ENCODE measurements at regions not wholly inside any gene's neighbourhood (a gene's known extent, or its start where the extent isn't known, plus 50 kb on each side); places are given as distances from the start of the nearest gene placed in this dataset.
"Not testable (repeated sequence)": the region's sequence is repeated elsewhere in the genome, so short reads cannot be mapped to it uniquely, and the experiment has no call there.

DNA sequence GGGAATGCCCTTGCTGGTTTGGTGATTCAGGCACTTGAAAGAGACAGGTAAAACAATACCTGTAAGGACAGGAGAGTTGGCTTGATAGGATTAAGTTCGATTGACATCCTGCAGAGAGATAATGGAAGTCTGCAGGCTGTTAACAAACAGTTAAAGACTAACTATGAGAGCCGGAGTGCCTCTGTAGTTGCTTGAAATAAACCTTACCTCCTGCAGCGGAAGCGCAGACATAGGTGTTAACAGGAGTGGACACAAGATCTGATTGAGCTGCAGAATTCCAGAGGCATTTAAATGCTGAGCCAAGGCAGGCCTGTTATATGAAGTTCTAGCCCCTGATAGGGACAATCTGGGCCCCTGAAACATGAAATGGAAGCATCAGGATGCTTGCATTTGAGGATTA is 416.7 kb upstream of the MAOA start:
- no peak for DNase-seq

DNA sequence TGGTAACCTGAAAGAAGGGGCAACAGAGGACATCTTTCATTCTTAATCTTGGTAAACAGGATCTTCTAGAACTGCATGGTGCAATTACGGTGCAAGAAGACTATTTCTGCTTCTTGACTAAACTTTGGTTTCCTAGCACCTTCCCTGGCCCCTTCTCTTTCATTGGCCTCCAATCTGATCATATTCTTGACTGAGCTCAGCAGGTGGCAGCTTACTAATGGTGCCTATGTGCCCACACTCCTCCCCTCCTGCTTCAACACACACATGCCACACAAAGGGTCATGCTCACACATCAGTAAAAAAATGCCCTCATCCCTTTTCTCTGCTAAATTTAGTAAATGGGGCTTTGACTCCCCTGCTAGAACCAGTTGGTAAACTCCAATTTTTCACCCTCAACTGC is 400.5 kb upstream of the MAOA start:
- no peak for DNase-seq

DNA sequence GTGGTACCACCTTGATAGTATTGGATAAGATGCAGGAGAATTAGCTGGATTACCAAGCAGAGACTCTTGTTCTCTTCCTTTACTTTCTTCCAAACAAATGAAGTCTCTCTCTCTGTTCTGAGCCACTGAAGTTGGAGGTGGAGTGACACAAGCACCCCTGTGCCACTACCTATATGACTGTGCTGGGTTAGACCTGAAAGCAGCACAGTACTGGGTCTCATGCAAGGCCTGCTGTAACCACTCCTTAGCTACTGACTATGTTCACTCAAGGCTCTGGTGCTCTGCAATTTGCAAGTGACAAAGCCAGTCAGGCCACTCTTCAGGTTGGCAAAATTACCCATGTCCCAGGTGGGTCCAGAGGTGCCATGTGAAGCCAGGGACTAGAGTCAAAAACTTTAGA is 389.6 kb upstream of the MAOA start:
- DNase-seq = no peak

DNA sequence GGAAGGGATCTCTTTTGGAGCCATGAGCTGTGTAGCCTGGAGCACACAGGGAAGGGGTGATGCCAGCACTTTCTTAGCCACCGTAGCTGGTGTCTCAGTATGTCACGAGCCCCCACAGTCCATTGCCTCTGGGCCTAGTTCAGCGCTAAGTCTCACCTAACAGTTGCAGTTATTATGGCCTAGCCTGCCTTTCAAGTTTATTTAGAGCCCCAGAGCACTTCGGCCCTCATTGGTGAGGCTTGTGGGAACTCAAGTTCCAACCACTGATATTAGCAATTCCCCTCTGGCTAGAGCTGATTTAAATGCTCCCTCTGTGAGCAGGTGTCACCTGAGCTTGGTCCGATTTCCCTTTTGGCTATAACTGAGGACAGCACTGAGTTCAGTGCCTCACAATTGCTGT is 388.4 kb upstream of the MAOA start:
- no peak for DNase-seq

DNA sequence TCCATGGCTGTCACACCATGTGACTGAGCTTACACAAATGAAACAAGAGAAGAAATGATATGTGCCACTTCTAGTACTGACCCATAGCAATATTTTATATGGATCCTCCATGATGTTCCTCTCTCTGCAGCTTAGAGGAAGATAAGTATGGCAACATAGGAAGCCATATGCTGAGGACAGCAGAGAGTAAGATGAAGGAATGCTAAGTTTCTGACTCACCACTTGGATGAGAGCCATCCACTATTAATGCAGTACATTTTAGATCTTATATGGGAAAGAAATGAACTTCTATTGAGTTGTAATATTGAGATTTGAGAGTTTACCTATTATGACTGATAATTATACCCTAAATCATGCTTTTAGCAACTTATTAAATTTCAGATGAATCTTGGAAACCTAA is 386.9 kb upstream of the MAOA start:
- DNase-seq = peak; percentile 13

DNA sequence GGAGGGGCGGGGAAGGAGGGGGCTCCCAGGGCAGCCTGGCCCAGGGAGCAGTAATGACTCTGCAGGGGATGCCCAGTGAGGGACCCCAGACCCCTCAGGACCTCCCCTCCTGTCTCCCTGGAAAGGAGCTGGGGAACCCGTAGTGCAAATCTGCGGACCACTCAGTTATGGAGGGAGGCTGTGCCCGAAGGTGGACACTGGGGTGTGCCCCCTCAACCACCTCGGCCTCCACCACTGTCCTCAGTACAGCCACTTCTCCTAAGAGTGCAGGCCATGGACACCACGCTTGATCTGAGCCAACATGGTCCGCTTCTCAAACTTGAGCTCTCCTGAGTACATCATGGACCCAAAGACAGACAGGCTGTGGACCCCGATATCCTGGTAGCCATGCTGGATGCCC is 378.2 kb upstream of the MAOA start:
- DNase-seq = no peak

DNA sequence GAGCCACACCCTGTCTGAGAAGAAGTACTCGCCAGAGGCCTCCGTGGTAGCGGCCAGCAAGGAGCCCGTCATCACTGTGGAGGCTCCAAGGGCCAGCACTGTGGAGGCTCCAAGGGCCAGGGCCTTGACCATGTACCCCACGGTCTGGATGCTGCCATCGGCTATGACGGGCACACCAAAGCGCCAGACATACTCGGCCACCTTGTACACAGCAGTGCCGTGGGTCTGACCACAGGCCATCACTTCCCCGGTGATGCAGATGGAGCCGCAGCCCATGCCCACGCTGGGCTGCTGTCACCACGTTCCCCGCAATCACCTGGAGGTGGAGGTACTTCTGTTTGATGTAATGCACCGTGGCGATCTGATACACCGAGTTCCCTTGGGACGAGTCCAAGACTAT is 377.7 kb upstream of the MAOA start:
- DNase-seq = no peak

DNA sequence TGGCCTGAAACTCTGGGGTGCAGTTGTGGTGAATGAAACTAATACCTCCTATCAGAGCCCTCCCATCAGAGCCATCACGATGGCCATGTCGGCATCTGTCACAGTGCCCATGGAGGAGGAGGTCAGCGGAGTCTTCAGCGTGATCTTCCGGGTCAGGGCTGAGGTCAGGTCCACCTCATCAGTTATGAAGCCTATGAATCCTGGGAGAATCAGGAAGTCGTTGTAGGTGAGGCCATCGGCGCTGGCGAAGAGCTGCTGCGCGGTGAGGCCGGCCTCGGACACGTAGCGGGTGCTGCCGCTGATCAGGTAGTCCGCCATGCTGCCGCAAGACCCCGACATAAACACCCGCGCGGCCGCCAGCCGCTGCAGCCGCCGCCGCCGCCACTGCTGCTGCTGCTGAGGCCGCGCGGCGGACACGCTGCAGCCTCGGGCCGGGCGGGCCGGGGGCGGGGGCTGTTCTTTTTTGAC is 376.7 kb upstream of the MAOA start:
- no peak for DNase-seq

DNA sequence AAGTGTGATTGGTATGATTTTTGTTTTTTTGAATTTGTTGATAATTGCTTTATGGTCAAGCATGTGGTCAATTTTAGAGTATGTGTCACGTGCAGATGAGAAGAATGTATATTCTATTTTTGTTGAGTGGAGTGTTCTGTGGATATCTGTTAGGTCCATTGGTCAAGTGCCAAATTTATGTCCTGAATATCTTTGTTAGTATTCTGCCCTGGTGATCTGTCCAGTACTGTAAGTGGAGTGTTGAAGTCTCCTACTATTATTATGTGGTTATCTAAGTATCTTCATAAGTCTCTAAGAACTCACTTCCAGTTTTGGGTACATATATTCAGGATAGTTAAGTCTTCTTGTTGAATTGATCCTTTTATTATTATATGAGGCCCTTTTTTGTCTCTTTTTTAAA is 372.9 kb upstream of the MAOA start:
- no peak for DNase-seq

DNA sequence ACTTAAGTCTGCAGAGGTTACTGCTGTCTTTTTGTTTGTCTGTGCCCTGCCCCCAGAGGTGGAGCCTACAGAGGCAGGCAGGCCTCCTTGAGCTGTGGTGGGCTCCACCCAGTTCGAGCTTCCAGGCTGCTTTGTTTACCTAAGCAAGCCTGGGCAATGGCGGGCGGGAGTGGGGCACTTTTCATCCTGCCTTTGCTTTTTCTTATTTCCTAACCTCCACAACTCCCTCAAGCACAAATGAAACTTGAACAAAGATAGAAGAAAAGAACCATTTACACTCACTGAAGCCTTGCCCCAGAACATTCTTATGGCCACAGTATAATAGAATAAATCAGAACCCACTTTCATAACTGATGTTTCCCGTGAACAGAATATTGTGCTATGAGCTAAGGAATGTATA is 344.5 kb upstream of the MAOA start:
- not testable (repeated sequence) for DNase-seq

DNA sequence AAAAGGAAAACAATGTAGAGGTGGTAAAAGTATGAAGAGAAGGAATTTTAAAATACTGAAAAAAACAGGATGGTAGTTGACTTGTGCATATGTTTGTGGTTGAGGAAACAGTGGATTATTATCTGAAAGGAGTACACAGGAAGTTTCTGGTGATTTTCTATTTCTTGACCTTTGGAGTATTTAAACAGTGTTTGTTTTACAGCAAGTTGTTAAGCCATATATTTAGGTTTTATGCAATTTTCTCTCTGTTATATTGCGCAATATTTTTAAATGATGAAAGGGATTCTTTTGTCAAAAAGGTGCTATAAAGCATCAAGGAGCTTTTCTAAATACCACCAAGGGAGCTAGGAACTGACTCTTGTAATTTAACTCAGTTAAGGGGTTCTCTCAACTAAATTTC is 343.1 kb upstream of the MAOA start:
- no peak for DNase-seq

DNA sequence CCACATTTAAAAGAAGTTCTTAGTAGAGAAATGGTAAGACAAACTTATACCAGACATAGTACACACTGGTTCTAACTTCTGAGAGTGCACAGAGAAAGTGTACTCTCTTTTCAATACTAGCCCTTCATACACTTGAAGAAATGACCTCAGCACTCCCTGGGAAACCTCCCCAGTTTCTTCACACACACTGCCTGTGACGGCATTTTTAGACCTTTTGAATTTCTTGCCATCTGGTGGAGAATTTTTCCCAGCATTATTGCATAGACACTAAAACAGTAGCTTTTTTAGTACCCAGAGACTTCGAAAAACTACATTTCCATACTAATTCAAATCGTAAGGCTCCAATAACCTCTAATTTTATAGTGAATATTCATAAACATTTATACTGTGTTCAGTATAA is 341.6 kb upstream of the MAOA start:
- no peak for DNase-seq

DNA sequence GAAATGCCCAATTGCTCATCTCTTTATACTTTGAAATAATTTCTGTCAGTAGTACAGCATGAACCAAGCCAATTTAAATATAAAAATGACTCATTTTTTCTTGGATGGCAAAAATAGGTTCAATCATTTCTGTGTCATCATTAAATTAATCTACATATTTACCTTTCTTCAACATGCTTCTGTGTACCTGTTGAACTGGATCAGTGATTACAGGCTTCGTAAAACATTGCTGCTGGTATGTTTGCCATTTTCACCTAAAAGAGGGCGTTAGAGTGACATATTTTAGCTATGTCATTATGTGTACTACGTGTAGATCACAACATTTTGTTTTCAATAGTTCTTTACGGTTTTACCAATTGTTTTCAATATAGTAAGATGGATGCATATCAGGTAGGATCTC is 340.5 kb upstream of the MAOA start:
- DNase-seq = no peak

DNA sequence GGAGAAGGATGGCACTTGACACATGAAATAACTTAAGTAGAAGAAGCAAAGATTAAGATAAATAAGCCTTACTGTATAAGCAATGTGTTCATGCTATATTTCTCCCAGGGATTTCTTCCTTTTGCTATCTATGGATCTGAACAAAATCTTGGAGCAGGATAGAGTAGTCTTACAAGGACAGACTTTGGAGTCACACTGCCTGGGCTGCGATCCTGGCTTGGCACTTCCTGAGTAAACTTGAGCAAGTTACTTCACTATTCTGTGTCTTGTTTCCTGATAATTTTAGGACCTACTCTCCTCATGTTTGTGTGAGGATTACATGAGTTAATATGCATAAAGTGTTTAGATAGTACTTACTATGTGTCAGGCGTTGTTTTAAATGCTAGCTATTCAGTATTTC is 340.0 kb upstream of the MAOA start:
- DNase-seq = no peak

DNA sequence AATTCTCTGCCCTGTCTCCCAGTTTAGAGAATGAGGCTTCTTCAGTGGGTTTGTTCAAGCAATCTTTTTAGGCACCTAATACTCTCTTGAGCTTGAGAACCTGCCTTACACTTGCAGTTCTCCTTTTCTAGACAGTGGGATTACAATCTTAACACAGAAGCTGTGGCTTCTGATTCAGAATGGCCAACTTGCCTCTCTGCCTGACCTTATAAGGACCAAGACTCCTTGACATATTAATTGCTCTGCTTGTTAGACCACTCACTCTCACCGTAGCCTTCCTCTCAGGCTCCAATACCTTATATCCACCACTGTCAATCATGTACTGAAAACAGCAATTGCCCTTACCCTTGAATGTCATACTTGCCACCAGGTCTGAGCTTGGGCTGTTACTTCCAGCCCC is 338.7 kb upstream of the MAOA start:
- DNase-seq = no peak

DNA sequence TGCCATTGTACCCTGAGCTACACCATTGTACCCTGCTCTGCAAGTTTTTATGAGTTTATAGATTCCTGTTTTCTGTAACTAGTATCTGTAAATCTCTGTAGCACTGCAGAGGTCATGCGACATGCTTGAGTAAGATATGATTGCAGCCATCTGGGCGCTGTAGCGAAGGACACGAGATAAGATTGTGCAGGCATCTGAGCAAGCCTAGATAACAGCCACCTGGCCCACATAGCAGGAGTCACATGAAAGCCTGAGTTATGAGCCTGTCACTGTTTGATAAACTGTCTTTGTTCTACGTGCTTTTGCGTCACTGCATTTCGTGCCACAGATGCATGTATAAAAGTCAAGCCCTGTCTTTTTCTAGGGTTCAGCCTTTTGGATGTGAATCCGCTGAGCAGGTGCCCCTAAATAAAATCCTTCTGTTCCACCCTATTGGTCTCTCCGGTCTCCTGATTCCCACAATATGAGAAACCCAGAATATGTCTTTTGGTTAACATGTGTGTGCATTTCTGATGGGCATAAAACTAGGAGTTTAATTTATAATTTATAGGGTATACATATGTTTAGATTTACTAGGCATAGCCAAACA is 327.6 kb upstream of the MAOA start:
- DNase-seq = no peak

DNA sequence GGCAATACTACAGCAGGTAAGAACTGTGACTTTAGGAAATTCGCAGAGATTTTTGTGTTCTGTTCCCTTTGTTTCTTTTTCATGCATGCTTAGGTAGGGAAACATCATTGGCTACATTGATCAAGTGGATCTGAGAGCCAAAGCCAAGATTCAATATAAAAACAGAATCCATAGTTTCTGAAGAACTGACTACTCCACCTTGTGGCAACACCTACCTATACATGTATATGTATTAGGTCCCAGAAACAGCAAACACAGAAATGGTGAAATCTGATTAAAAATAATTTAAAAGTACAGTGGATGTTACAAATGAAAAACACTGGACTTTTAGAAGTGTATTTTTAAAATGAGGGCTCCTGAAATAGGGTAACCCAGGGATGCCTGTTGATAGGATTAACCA is 322.6 kb upstream of the MAOA start:
- DNase-seq = no peak

DNA sequence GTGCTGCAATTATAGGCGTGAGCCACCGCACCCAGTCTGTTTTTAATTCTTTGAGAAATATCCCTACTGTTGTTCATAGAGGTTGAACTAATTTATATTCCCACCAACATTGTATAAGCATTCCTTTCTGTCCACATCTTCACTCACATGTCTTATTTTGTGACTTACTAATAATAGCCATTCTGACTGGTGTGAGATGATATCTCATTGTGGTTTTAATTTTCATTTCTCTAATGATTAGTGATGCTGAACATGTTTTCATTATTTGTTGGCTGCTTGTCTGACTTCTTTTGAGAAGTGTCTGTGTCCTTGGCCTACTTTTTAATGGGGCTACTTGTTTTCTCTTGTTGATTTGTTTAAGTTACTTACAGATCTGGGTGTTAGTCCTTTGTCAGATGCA is 310.9 kb upstream of the MAOA start:
- no peak for DNase-seq

DNA sequence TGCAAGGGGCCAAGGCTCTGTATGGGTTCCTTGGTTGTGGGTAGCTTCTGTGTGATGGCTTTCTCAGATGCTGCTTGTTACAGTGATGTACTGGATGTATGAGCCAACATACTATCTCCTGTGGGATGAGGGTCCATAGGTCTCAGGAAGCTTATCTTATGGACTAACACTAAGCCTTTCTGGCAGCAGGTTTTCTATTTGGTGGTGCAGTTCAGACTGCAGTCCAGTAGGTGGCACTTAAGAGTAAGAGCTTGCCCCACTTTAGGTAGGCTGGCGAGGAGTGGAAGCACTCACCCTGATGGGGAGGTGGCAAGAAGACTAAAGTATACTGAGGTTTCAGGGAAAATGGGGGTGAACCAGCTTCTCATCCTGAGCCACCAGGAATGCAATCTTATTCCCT is 306.7 kb upstream of the MAOA start:
- peak; percentile 6 for DNase-seq

DNA sequence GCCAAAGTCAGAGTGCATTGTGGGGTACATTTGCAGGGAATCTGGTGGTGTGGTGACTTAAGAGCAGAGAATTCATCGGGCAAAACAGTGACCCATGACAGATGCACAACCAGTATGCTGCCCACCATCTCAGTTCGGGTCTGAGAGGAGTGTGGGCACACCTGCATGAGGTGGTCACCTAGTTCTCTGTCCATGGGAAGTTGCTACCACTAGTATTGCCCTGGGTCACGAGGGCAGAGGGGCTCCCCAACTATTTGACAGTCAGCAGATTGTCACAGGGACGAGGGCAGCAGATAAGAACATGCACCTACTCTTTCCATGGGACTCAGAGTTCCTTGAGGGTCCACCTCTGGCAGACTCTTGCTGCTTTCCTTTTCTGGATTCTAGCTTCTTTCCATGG is 305.2 kb upstream of the MAOA start:
- DNase-seq = no peak

DNA sequence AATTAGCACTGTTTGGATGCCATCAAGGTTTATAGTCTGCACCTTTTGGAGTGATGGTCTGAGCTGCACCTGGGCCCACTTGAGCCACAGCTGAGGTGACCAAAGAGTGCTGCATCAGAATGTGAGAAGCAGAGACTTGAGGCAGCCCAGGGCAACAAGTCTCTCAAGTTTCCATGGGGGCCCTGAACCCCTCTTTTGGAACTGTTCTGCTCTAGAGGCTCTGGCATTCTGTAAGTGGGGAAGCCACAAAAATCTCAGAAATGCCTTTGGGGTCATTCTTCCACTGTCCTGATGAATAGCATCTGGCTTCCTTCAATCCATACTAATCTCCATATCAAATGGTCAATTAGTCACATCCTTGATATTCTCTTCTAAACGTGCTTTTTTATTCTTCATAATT is 298.4 kb upstream of the MAOA start:
- no peak for DNase-seq

DNA sequence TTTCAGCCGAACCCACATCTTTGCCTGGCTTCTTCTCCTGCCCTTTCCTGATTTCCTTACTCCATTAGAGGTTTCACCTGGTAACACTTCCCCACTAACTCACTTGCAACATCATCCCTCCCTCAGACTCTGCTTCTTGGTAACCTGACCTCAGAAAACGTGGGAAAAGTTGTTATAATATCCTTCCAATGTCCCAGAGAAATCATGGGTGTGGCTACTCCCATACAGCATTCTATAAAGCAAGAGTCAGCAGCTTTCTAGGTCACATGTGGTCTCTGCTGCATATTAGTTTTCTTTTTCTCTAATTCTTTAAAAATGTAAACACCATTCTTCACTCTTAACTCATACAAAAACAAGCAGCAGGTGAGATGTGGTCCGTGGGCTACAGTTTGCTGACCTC is 283.1 kb upstream of the MAOA start:
- DNase-seq = no peak

DNA sequence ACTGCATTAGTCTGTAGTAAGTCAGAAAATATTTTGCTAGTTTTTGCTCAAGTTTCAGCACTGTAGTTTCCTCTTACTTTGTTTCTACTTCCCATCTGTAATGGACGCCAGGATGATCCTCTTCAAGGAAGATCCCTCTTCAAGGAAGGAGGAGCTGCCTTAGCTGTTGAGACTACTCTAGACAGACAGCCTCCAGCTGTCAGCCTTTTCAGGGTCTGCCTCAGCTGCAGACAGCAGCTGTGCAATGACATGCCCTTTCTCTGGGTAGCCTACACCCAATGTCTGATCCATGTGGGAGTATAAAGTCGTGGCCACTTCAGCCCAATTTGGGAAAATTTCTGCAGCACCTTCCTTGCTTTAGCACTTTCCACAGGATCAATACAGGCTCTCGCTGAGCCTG is 281.0 kb upstream of the MAOA start:
- no peak for DNase-seq

DNA sequence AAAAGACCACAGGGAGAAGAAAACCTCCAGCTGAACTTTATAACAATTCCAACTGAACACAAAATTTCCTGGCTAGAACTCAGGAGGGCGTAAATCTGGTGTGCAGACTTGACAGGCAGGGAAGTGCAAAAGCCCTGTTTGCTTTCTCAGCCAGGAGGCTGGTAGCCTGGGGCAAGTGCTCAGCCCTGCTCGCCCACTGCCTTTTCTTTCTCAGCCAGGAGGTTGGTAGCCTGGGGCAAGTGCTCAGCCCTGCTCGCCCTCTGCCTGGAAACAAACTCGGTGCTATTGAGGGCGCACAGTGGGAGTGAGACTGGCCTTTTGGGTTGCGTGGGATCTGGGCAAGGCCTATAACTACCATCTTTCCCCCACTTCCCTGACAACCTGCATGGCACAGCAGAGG is 275.4 kb upstream of the MAOA start:
- DNase-seq = no peak

DNA sequence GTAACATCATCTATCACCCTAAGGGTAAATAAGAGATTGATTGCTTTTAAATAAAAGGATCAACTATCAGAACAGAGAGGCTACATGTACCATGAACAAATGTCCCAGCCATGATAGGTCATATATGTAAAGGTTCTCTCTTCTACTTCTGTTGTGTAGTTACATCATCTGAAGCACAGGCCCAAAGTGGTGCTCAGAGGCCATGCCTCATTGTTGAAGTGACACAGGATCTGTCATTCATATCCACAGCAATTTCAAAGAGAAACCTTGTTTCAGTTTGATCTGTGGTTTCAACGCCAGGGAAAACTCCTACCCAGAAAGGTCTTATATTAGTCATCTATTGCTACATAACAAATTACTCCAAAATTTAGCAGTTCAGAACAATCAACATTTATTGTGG is 269.2 kb upstream of the MAOA start:
- DNase-seq = no peak

DNA sequence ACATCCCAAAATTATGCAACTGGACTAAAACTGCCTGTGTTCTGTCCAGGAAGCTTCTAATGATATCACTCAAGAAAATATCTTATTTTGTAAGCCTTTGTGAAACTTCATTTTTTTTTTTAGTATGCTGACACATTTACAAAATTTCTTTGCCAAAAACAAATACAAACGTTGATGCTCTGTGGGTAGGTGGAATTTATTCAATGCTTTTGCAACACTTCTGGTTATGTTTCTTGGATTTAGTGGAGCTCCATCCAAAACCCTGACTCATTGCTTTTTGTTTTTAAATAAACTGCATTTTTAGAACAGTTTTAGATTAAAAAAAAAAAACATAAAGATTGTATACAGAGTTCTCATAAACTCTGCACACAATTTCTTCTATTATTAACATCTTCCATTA is 250.9 kb upstream of the MAOA start:
- no peak for DNase-seq

Data from fibroblast of skin of right quadriceps (primary cell).